ENCODE measurements at regions not wholly inside any gene's neighbourhood (a gene's known extent, or its start where the extent isn't known, plus 50 kb on each side); places are given as distances from the start of the nearest gene placed in this dataset.

- no peaks in the 10 kb centered on the region for H3F3A ChIP-seq (ENCODE audit: insufficient read depth, low read length)
- H3K27ac ChIP-seq (ENCODE audit: low read length) = no peak overlapping the region
- no peak for DNase-seq
- H3K4me2 ChIP-seq (ENCODE audit: low read depth, low read length) = no peak overlapping the region
- H3K79me2 ChIP-seq (ENCODE audit: low read length) = no peaks in the 10 kb centered on the region
- H3K27me3 ChIP-seq (replicated peaks; ENCODE audit: insufficient read depth, low read length) = no peaks in the 10 kb centered on the region
- H3K4me3 ChIP-seq (ENCODE audit: low read length) = no peak overlapping the region
- H3K36me3 ChIP-seq (replicated peaks; ENCODE audit: insufficient read depth, low read length) = no peaks in the 10 kb centered on the region
- no peaks in the 10 kb centered on the region for H3K9me3 ChIP-seq (replicated peaks; ENCODE audit: insufficient read depth, low read length)
- H3K9ac ChIP-seq (ENCODE audit: low read length) = no peak overlapping the region
- H2AFZ ChIP-seq (ENCODE audit: low read length) = no peak overlapping the region
- no peak for TF ChIP-seq EZH2 (optimal IDR thresholded peaks at IDR 0.05; ENCODE audit: low read depth, low read length)
- TF ChIP-seq EZH2phosphoT487 (IDR thresholded peaks at IDR 0.05; ENCODE audit: low read length) = no peak
- no peak for TF ChIP-seq CTCF (IDR thresholded peaks at IDR 0.05; ENCODE audit: low read length)
- no peaks in the 10 kb centered on the region for H3K9me2 ChIP-seq (replicated peaks; ENCODE audit: insufficient read depth, low read length)
- no peaks in the 10 kb centered on the region for H3K4me1 ChIP-seq (ENCODE audit: low read length)
- H4K20me1 ChIP-seq (ENCODE audit: insufficient read depth, low read length) = no peaks in the 10 kb centered on the region
Observed at GRCh38 chr10:35762311-35763030, 120.4 kb upstream of the FZD8 start.

- H3K9ac ChIP-seq (ENCODE audit: low read length) = no peak overlapping the region
- H3K79me2 ChIP-seq (ENCODE audit: low read length) = no peaks in the 10 kb centered on the region
- H3K4me3 ChIP-seq (ENCODE audit: low read length) = no peak overlapping the region
- TF ChIP-seq CTCF (IDR thresholded peaks at IDR 0.05; ENCODE audit: low read length) (no peak), EZH2phosphoT487 (IDR thresholded peaks at IDR 0.05; ENCODE audit: low read length) (no peak), EZH2 (optimal IDR thresholded peaks at IDR 0.05; ENCODE audit: low read depth, low read length) (no peak)
- no peaks in the 10 kb centered on the region for H3F3A ChIP-seq (ENCODE audit: insufficient read depth, low read length)
- H3K4me1 ChIP-seq (ENCODE audit: low read length) = no peaks in the 10 kb centered on the region
- no peak overlapping the region for H2AFZ ChIP-seq (ENCODE audit: low read length)
- H3K27me3 ChIP-seq (replicated peaks; ENCODE audit: insufficient read depth, low read length) = no peaks in the 10 kb centered on the region
- H3K4me2 ChIP-seq (ENCODE audit: low read depth, low read length) = no peak overlapping the region
- H4K20me1 ChIP-seq (ENCODE audit: insufficient read depth, low read length) = no peaks in the 10 kb centered on the region
- H3K9me2 ChIP-seq (replicated peaks; ENCODE audit: insufficient read depth, low read length) = no peaks in the 10 kb centered on the region
- H3K9me3 ChIP-seq (replicated peaks; ENCODE audit: insufficient read depth, low read length) = no peaks in the 10 kb centered on the region
- no peak overlapping the region for H3K27ac ChIP-seq (ENCODE audit: low read length)
- DNase-seq = no peak
- H3K36me3 ChIP-seq (replicated peaks; ENCODE audit: insufficient read depth, low read length) = no peaks in the 10 kb centered on the region
Observed at GRCh38 chr10:35758076-35758475, 116.0 kb upstream of the FZD8 start.

- no peak for DNase-seq
- Histone ChIP-seq H3F3A (ENCODE audit: insufficient read depth, low read length) (no peaks in the 10 kb centered on the region), H3K4me3 (ENCODE audit: low read length) (no peak overlapping the region), H3K9me2 (replicated peaks; ENCODE audit: insufficient read depth, low read length) (no peaks in the 10 kb centered on the region), H3K4me1 (ENCODE audit: low read length) (no peaks in the 10 kb centered on the region), H3K36me3 (replicated peaks; ENCODE audit: insufficient read depth, low read length) (no peaks in the 10 kb centered on the region), H3K79me2 (ENCODE audit: low read length) (no peaks in the 10 kb centered on the region), H2AFZ (ENCODE audit: low read length) (no peak overlapping the region), H3K9ac (ENCODE audit: low read length) (no peak overlapping the region), H3K27ac (ENCODE audit: low read length) (no peak overlapping the region), H3K4me2 (ENCODE audit: low read depth, low read length) (no peak overlapping the region), H4K20me1 (ENCODE audit: insufficient read depth, low read length) (no peaks in the 10 kb centered on the region), H3K9me3 (replicated peaks; ENCODE audit: insufficient read depth, low read length) (no peaks in the 10 kb centered on the region), H3K27me3 (replicated peaks; ENCODE audit: insufficient read depth, low read length) (no peaks in the 10 kb centered on the region)
- TF ChIP-seq CTCF (IDR thresholded peaks at IDR 0.05; ENCODE audit: low read length) = no peak
- TF ChIP-seq EZH2phosphoT487 (IDR thresholded peaks at IDR 0.05; ENCODE audit: low read length) = no peak
- TF ChIP-seq EZH2 (optimal IDR thresholded peaks at IDR 0.05; ENCODE audit: low read depth, low read length) = no peak
Observed at GRCh38 chr10:35754519-35754918, 112.4 kb upstream of the FZD8 start.

Measured in MM.1S (cell line).